Stimulated activated memory B cell treated with anti-CD40 and anti-IgM and Interleukin-4, amounts not matched to agents 10 μg/mL and 1 μg/mL and 100 μg/mL, for 72 hours (primary cell): ENCODE measurements at regions not wholly inside any gene's neighbourhood (a gene's known extent, or its start where the extent isn't known, plus 50 kb on each side); places are given as distances from the start of the nearest gene placed in this dataset.

Source experiments
- ATAC-seq: fragments of 150-1000 bp; cut with Tn5 transposase; 2 replicates; pipeline ENCODE4 v1.10.0; 2021
- H3K27ac Mint-ChIP-seq: one replicate; pipeline ENCODE4 v1.8.0; 2022; ENCODE audit warnings: mild to moderate bottlenecking, mixed read lengths
- H3K27me3 Mint-ChIP-seq: one replicate; pipeline ENCODE4 v1.8.0; 2022; ENCODE audit warnings: mixed read lengths
- H3K36me3 Mint-ChIP-seq: one replicate; pipeline ENCODE4 v1.8.0; 2022; ENCODE audit warnings: mixed read lengths
- H3K4me1 Mint-ChIP-seq: one replicate; pipeline ENCODE4 v1.8.0; 2022; ENCODE audit warnings: mixed read lengths
- H3K4me3 Mint-ChIP-seq: one replicate; pipeline ENCODE4 v1.8.0; 2022; ENCODE audit warnings: mild to moderate bottlenecking, moderate library complexity, mixed read lengths
- H3K9me3 Mint-ChIP-seq: one replicate; pipeline ENCODE4 v1.8.0; 2022; ENCODE audit warnings: mixed read lengths

GRCh38 chr5:73299665-73300336 is 126.8 kb downstream of the TMEM174 start:
- Mint-ChIP-seq H3K9me3 (no peaks in the 10 kb centered on the region), H3K27me3 (peaks cover 98% of the 10 kb centered on the region), H3K4me1 (peaks cover 14% of the 10 kb centered on the region), H3K4me3 (no peak overlapping the region), H3K36me3 (no peaks in the 10 kb centered on the region), H3K27ac (no peak overlapping the region)
- no peak for ATAC-seq

- no peak for ATAC-seq
- no peaks in the 10 kb centered on the region for H3K9me3 Mint-ChIP-seq
- no peak overlapping the region for H3K4me3 Mint-ChIP-seq
- no peak overlapping the region for H3K27ac Mint-ChIP-seq
- H3K36me3 Mint-ChIP-seq = no peaks in the 10 kb centered on the region
- H3K4me1 Mint-ChIP-seq = peaks cover 14% of the 10 kb centered on the region
- peaks cover 98% of the 10 kb centered on the region for H3K27me3 Mint-ChIP-seq
Measured at GRCh38 chr5:73298772-73299630, 126.0 kb downstream of the TMEM174 start.

- H3K27me3 Mint-ChIP-seq = peaks cover 95% of the 10 kb centered on the region
- no peak overlapping the region for H3K27ac Mint-ChIP-seq
- no peak overlapping the region for H3K4me3 Mint-ChIP-seq
- no peak for ATAC-seq
- H3K4me1 Mint-ChIP-seq = peaks cover 14% of the 10 kb centered on the region
- no peaks in the 10 kb centered on the region for H3K36me3 Mint-ChIP-seq
- no peaks in the 10 kb centered on the region for H3K9me3 Mint-ChIP-seq
Measured at GRCh38 chr5:73298251-73298771, 125.3 kb downstream of the TMEM174 start.

GRCh38 chr5:73297430-73297829 is 124.4 kb downstream of the TMEM174 start:
- H3K27ac Mint-ChIP-seq = no peak overlapping the region
- no peaks in the 10 kb centered on the region for H3K9me3 Mint-ChIP-seq
- no peak overlapping the region for H3K4me3 Mint-ChIP-seq
- peaks cover 86% of the 10 kb centered on the region for H3K27me3 Mint-ChIP-seq
- no peaks in the 10 kb centered on the region for H3K36me3 Mint-ChIP-seq
- ATAC-seq = no peak
- H3K4me1 Mint-ChIP-seq = peaks cover 14% of the 10 kb centered on the region

GRCh38 chr5:73296772-73297171 is 123.8 kb downstream of the TMEM174 start:
- no peak for ATAC-seq
- no peak overlapping the region for H3K4me3 Mint-ChIP-seq
- H3K4me1 Mint-ChIP-seq = peaks cover 14% of the 10 kb centered on the region
- H3K27ac Mint-ChIP-seq = no peak overlapping the region
- no peaks in the 10 kb centered on the region for H3K36me3 Mint-ChIP-seq
- H3K27me3 Mint-ChIP-seq = peaks cover 85% of the 10 kb centered on the region
- no peaks in the 10 kb centered on the region for H3K9me3 Mint-ChIP-seq

GRCh38 chr5:73295921-73296320 is 122.9 kb downstream of the TMEM174 start:
- Mint-ChIP-seq H3K9me3 (no peaks in the 10 kb centered on the region), H3K4me3 (no peak overlapping the region), H3K27me3 (peaks cover 85% of the 10 kb centered on the region), H3K27ac (no peak overlapping the region), H3K36me3 (no peaks in the 10 kb centered on the region), H3K4me1 (peaks cover 14% of the 10 kb centered on the region)
- no peak for ATAC-seq

- H3K27ac Mint-ChIP-seq = no peak overlapping the region
- ATAC-seq = no peak
Measured at GRCh38 chr5:73295447-73295846, 122.5 kb downstream of the TMEM174 start.

GRCh38 chr5:73292816-73293459 is 119.9 kb downstream of the TMEM174 start:
- no peaks in the 10 kb centered on the region for H3K36me3 Mint-ChIP-seq
- H3K27me3 Mint-ChIP-seq = peaks cover 78% of the 10 kb centered on the region
- no peaks in the 10 kb centered on the region for H3K9me3 Mint-ChIP-seq
- no peak overlapping the region for H3K4me3 Mint-ChIP-seq
- no peak for ATAC-seq
- no peaks in the 10 kb centered on the region for H3K4me1 Mint-ChIP-seq
- no peak overlapping the region for H3K27ac Mint-ChIP-seq

More at GRCh38 chr5:73295447-73295846, 122.5 kb downstream of the TMEM174 start:
- Mint-ChIP-seq H3K4me3 (no peak overlapping the region), H3K27me3 (peaks cover 85% of the 10 kb centered on the region), H3K4me1 (peaks cover 9% of the 10 kb centered on the region), H3K36me3 (no peaks in the 10 kb centered on the region), H3K9me3 (no peaks in the 10 kb centered on the region)

GRCh38 chr5:73291873-73292272 is 118.9 kb downstream of the TMEM174 start:
- Mint-ChIP-seq H3K36me3 (no peaks in the 10 kb centered on the region), H3K27me3 (peaks cover 67% of the 10 kb centered on the region), H3K4me3 (no peak overlapping the region), H3K4me1 (no peaks in the 10 kb centered on the region), H3K9me3 (peaks cover 2% of the 10 kb centered on the region), H3K27ac (no peak overlapping the region)
- ATAC-seq = no peak

- peaks cover 51% of the 10 kb centered on the region for H3K27me3 Mint-ChIP-seq
- no peak for ATAC-seq
- no peaks in the 10 kb centered on the region for H3K4me1 Mint-ChIP-seq
- H3K27ac Mint-ChIP-seq = no peak overlapping the region
- no peaks in the 10 kb centered on the region for H3K36me3 Mint-ChIP-seq
- peaks cover 6% of the 10 kb centered on the region for H3K9me3 Mint-ChIP-seq
- H3K4me3 Mint-ChIP-seq = no peak overlapping the region
Measured at GRCh38 chr5:73290242-73290641, 117.2 kb downstream of the TMEM174 start.

- Mint-ChIP-seq H3K9me3 (peaks cover 6% of the 10 kb centered on the region), H3K4me3 (no peak overlapping the region), H3K4me1 (no peaks in the 10 kb centered on the region), H3K27ac (no peak overlapping the region), H3K27me3 (peaks cover 45% of the 10 kb centered on the region), H3K36me3 (no peaks in the 10 kb centered on the region)
- ATAC-seq = no peak
Measured at GRCh38 chr5:73288803-73289720, 116.1 kb downstream of the TMEM174 start.

GRCh38 chr5:73286896-73287295 is 113.9 kb downstream of the TMEM174 start:
- peaks cover 6% of the 10 kb centered on the region for H3K9me3 Mint-ChIP-seq
- peaks cover 42% of the 10 kb centered on the region for H3K27me3 Mint-ChIP-seq
- no peak overlapping the region for H3K4me3 Mint-ChIP-seq
- H3K4me1 Mint-ChIP-seq = no peaks in the 10 kb centered on the region
- no peaks in the 10 kb centered on the region for H3K36me3 Mint-ChIP-seq
- no peak for ATAC-seq
- H3K27ac Mint-ChIP-seq = no peak overlapping the region

GRCh38 chr5:73284985-73285384 is 112.0 kb downstream of the TMEM174 start:
- Mint-ChIP-seq H3K4me1 (no peaks in the 10 kb centered on the region), H3K27ac (no peak overlapping the region), H3K9me3 (peaks cover 6% of the 10 kb centered on the region), H3K36me3 (no peaks in the 10 kb centered on the region), H3K27me3 (peaks cover 33% of the 10 kb centered on the region), H3K4me3 (no peak overlapping the region)
- no peak for ATAC-seq

GRCh38 chr5:73284220-73284795 is 111.3 kb downstream of the TMEM174 start:
- Mint-ChIP-seq H3K4me1 (no peaks in the 10 kb centered on the region), H3K4me3 (no peak overlapping the region), H3K27ac (no peak overlapping the region), H3K27me3 (peaks cover 34% of the 10 kb centered on the region), H3K9me3 (peaks cover 6% of the 10 kb centered on the region), H3K36me3 (no peaks in the 10 kb centered on the region)
- ATAC-seq = no peak
